ENCODE measurements at regions not wholly inside any gene's neighbourhood (a gene's known extent, or its start where the extent isn't known, plus 50 kb on each side); places are given as distances from the start of the nearest gene placed in this dataset.

DNA sequence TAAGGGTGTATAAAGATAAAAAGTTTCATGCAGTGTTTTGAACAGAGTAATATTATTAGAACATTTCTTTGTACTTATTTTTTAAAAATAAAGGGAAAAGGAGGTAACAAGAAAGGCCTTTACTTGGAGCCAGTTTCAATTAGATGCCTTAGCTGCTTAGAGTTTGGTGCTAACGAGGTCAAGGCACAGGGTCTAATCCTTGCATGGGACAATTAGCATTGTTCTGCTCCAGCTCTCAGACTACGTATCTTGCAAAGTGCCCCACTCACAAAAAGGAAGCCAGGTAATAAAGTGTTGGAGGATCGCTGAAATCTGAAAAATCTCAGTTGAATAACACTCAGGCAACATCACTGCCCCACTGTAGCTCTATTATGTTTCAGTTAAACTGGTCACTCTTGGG lies 2011.3 kb downstream of the EFNA5 start:
- no peak for TF ChIP-seq FOXK2 (IDR thresholded peaks at IDR 0.05)
- no peak for TF ChIP-seq ELF4 (IDR thresholded peaks at IDR 0.05)
- TF ChIP-seq LEF1 (IDR thresholded peaks at IDR 0.05; ENCODE audit: borderline replicate concordance) = no peak
- no peak for TF ChIP-seq FOXA1 (IDR thresholded peaks at IDR 0.05)
- POLR2A ChIA-PET = no interaction called here
- no peak for DNase-seq (ENCODE audit: extremely low spot score)
- CTCF ChIA-PET = interaction anchor here (0.6 kb wide), 1 partner anchor 710 kb away, joined by 4 read pairs; no protein-coding TSS in a partner anchor

DNA sequence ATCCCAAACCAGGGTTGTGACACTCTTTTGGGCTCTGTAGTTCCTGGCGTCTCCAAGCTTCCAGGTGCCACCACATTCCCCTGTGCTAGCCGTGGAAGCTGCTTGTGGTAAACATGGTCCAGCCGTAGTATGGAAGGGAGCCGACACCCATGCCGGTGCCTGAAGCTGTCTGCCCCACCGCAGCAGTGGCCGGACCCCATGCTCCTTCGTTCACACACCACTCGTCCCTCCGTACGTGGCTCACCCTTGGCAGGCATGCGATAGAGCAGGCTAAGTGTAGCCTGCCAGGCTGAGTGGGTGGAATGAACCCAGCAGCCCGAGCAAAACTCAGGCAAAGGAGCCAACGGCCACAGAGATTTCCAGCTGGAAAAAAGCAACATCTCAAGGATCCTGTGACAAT lies 2030.4 kb downstream of the EFNA5 start:
- ChIA-PET CTCF (no interaction called here), POLR2A (no interaction called here)
- TF ChIP-seq CTBP1 (IDR thresholded peaks at IDR 0.05; ENCODE audit: borderline replicate concordance) = no peak
- no peak for TF ChIP-seq BHLHE40 (IDR thresholded peaks at IDR 0.05; ENCODE audit: borderline replicate concordance)
- TF ChIP-seq TARDBP (IDR thresholded peaks at IDR 0.05) = no peak
- TF ChIP-seq ZNF384 (IDR thresholded peaks at IDR 0.05) = no peak
- no peak for TF ChIP-seq ARNT (IDR thresholded peaks at IDR 0.05)
- no peak for TF ChIP-seq SUZ12 (IDR thresholded peaks at IDR 0.05)
- TF ChIP-seq FOXM1 (IDR thresholded peaks at IDR 0.05; ENCODE audit: borderline replicate concordance) = no peak
- no peak for TF ChIP-seq ELF4 (IDR thresholded peaks at IDR 0.05)
- no peak for TF ChIP-seq FOXK2 (IDR thresholded peaks at IDR 0.05)
- TF ChIP-seq, protein P1, sequence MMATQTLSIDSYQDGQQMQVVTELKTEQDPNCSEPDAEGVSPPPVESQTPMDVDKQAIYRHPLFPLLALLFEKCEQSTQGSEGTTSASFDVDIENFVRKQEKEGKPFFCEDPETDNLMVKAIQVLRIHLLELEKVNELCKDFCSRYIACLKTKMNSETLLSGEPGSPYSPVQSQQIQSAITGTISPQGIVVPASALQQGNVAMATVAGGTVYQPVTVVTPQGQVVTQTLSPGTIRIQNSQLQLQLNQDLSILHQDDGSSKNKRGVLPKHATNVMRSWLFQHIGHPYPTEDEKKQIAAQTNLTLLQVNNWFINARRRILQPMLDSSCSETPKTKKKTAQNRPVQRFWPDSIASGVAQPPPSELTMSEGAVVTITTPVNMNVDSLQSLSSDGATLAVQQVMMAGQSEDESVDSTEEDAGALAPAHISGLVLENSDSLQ (IDR thresholded peaks at IDR 0.05) = no peak
- TF ChIP-seq FOXA1 (IDR thresholded peaks at IDR 0.05) = no peak
- no peak for DNase-seq (ENCODE audit: extremely low spot score)

DNA sequence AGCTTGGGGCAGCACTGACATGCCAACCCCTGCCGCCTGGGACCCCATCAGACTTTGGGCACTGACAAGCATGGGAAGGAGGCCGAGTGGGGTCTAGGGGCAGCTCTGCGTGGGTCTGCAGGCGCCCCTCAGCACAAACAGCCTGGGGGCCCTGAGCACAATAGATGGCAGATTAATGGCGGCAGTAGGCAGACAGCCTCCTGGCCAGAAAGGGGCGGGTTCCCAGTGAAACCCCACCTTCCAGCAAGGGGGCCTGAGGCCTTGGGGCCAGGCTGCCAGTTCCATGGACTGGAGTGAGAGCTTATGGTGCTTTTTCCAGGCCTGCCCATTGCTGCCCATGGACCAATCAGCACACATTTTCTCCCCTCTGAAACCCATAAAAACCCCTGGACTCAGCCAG lies 2031.2 kb downstream of the EFNA5 start:
- CTCF ChIA-PET = no interaction called here
- no peak for DNase-seq (ENCODE audit: extremely low spot score)
- POLR2A ChIA-PET = no interaction called here
- TF ChIP-seq ELF4 (IDR thresholded peaks at IDR 0.05) (no peak), BHLHE40 (IDR thresholded peaks at IDR 0.05; ENCODE audit: borderline replicate concordance) (no peak), TARDBP (IDR thresholded peaks at IDR 0.05) (no peak), L3MBTL2 (conservative IDR thresholded peaks at IDR 0.05) (no peak), CTBP1 (IDR thresholded peaks at IDR 0.05; ENCODE audit: borderline replicate concordance) (no peak), SUZ12 (IDR thresholded peaks at IDR 0.05) (no peak)
- TF ChIP-seq, protein P1 (IDR thresholded peaks at IDR 0.05) = no peak

DNA sequence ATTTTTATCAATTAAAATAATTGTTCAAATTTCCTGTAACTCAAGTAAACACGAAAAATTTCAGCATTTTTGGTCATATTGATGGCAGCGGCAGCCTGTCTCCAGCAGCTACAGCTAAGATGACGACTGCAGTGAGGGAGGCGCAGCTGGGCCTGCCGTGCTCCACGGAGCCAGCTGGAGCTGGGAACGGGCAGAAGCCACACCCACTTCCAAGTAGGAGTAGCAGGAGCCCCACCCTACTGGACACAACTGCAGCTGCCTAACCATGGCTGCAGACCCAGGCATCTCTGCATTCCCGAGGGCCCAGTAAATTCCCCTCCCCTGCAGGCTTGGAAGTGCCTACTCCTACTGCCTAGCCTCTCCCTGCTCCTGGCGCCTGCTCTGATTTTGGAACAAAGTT lies 2031.7 kb downstream of the EFNA5 start:
- peak; percentile 31 for DNase-seq (ENCODE audit: extremely low spot score)
- TF ChIP-seq, protein P1 (IDR thresholded peaks at IDR 0.05) = no peak
- TF ChIP-seq FOXM1 (IDR thresholded peaks at IDR 0.05; ENCODE audit: borderline replicate concordance) = no peak
- no peak for TF ChIP-seq HDGF (IDR thresholded peaks at IDR 0.05; ENCODE audit: borderline replicate concordance)
- no peak for TF ChIP-seq L3MBTL2 (conservative IDR thresholded peaks at IDR 0.05)
- TF ChIP-seq SP1 (IDR thresholded peaks at IDR 0.05) = no peak
- TF ChIP-seq CTBP1 (IDR thresholded peaks at IDR 0.05; ENCODE audit: borderline replicate concordance) = no peak
- TF ChIP-seq NFRKB (IDR thresholded peaks at IDR 0.05) = no peak
- POLR2A ChIA-PET = no interaction called here
- CTCF ChIA-PET = no interaction called here

DNA sequence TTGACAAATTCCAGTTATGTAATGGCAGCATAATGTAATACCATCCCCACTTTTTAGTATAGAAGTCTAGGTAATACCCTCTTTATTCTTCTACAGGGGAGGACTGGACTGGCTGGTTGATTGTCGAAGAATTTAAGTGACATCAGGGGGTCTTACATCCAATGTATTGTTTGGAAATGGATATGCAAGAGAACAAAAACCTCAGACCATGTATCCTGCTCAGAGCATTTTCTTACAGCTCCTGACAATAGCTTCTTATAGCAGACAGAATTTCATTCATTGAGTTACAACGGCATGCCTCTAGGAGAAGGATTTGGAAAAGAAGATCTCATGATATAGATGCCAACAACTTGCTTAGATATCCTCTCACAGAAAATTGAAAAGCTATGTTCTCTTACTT lies 2032.3 kb downstream of the EFNA5 start:
- TF ChIP-seq ELF4 (IDR thresholded peaks at IDR 0.05) = no peak
- TF ChIP-seq, protein P1 (IDR thresholded peaks at IDR 0.05) = no peak
- TF ChIP-seq CTBP1 (IDR thresholded peaks at IDR 0.05; ENCODE audit: borderline replicate concordance) = no peak
- TF ChIP-seq FOXA1 (IDR thresholded peaks at IDR 0.05) = no peak
- no peak for TF ChIP-seq FOXK2 (IDR thresholded peaks at IDR 0.05)
- no peak for TF ChIP-seq NFRKB (IDR thresholded peaks at IDR 0.05)
- TF ChIP-seq SUZ12 (IDR thresholded peaks at IDR 0.05) = no peak
- TF ChIP-seq ZNF384 (IDR thresholded peaks at IDR 0.05) = no peak
- no peak for TF ChIP-seq ARNT (IDR thresholded peaks at IDR 0.05)
- TF ChIP-seq SP1 (IDR thresholded peaks at IDR 0.05) = no peak
- TF ChIP-seq L3MBTL2 (conservative IDR thresholded peaks at IDR 0.05) = no peak
- no peak for TF ChIP-seq HDGF (IDR thresholded peaks at IDR 0.05; ENCODE audit: borderline replicate concordance)
- no peak for TF ChIP-seq TARDBP (IDR thresholded peaks at IDR 0.05)
- CTCF ChIA-PET = no interaction called here
- POLR2A ChIA-PET = no interaction called here
- DNase-seq (ENCODE audit: extremely low spot score) = no peak

DNA sequence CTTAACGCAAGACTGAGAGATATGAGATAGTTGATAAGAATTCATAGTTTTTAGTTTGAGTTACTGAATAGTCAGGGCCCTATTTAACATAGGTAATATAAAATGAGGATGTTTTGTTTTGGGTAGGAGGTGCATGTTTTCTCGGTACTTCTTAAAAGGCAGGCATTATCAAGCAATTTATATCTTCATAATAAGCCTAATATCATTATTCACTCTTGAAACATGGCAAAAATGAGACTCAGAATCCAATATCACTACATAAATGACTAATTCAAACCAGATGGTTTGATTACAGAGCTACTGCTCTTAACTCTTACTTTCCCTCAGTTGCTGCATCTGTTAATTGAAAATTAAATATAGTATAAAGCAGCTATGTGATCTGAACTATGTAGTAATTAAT lies 2038.7 kb downstream of the EFNA5 start:
- no peak for DNase-seq (ENCODE audit: extremely low spot score)
- TF ChIP-seq SUZ12 (IDR thresholded peaks at IDR 0.05) = no peak
- no peak for TF ChIP-seq BHLHE40 (IDR thresholded peaks at IDR 0.05; ENCODE audit: borderline replicate concordance)
- TF ChIP-seq L3MBTL2 (conservative IDR thresholded peaks at IDR 0.05) = no peak
- TF ChIP-seq ARNT (IDR thresholded peaks at IDR 0.05) = no peak
- TF ChIP-seq SP1 (IDR thresholded peaks at IDR 0.05) = no peak
- ChIA-PET CTCF (no interaction called here), POLR2A (no interaction called here)

DNA sequence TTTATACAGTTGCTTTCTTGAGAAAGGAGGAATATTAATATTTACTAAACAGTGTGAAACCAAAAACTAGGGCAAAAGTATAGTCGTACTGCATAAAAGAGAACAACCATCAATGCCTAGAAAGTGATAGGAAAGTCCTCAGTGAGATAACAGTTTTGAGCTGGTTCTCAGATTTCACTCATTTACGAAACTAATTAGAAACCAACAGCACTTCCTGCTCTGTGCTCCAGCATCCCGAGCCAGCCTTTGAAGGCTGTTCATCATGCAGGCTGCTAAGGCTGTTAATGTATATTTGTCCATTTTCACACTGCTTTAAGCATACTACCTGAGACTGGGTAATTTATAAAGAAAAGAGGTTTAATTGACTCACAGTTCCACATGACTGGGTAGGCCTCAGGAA lies 2039.9 kb downstream of the EFNA5 start:
- POLR2A ChIA-PET = no interaction called here
- CTCF ChIA-PET = no interaction called here
- DNase-seq (ENCODE audit: extremely low spot score) = no peak
- TF ChIP-seq TARDBP (IDR thresholded peaks at IDR 0.05) = no peak
- no peak for TF ChIP-seq LEF1 (IDR thresholded peaks at IDR 0.05; ENCODE audit: borderline replicate concordance)
- TF ChIP-seq ZNF384 (IDR thresholded peaks at IDR 0.05) = no peak
- TF ChIP-seq SP1 (IDR thresholded peaks at IDR 0.05) = no peak
- no peak for TF ChIP-seq FOXA1 (IDR thresholded peaks at IDR 0.05)

Data from HEK293T (cell line).